SK-N-SH (cell line): ENCODE measurements at regions not wholly inside any gene's neighbourhood (a gene's known extent, or its start where the extent isn't known, plus 50 kb on each side); places are given as distances from the start of the nearest gene placed in this dataset.

ENCODE experiments used
- CTCF ChIA-PET: fragments of 300-600, 350-600 bp; formaldehyde crosslinking; extraction: SDS; loops from one replicate; lab custom pipeline; 2021; lab: Yijun Ruan, JAX
- POLR2A ChIA-PET: fragments of 350-600 bp; sonication (Branson Sonifier 250); formaldehyde crosslinking; extraction: SDS; loops from one replicate; lab custom pipeline; 2020; ENCODE audit warnings: antibody characterized with exemption, inconsistent platforms; lab: Yijun Ruan, JAX
- DNase-seq: peaks from one replicate; pipeline ENCODE4 v3.0.0; 2012
- H2AFZ ChIP-seq: fragments of 200-600 bp; sonication (generic); 2 replicates; pipeline ENCODE4 v1.8.1; 2016; ENCODE audit warnings: antibody characterized with exemption, mild to moderate bottlenecking, low read depth
- H3F3A ChIP-seq: fragments of 200-600 bp; sonication (generic); replicated peaks from 2 replicates; pipeline ENCODE3; 2016; ENCODE audit warnings: antibody characterized with exemption, mild to moderate bottlenecking; ENCODE audit not compliant: insufficient read depth
- H3K27ac ChIP-seq, 2 experiments: fragments of 200-500 bp in 1 of 2; fragments of 200-600 bp in 1 of 2; sonication (Bioruptor generic) in 1 of 2; sonication (generic), shearing (Covaris generic) in 1 of 2; 2 replicates each; pipeline versions ENCODE4 v1.5.1 to v1.6.1; 2014 to 2016; ENCODE audit warnings: low read depth in 2 of 2, inconsistent platforms in 1 of 2, low read length in 1 of 2, mild to moderate bottlenecking in 1 of 2, mixed read lengths in 1 of 2
- H3K27me3 ChIP-seq: fragments of 200-600 bp; sonication (generic), shearing (Covaris generic); 2 replicates; pipeline ENCODE4 v1.6.1; 2016; ENCODE audit warnings: mixed run types; ENCODE audit not compliant: insufficient read depth
- H3K36me3 ChIP-seq, 2 experiments: fragments of 200-500 bp in 1 of 2; fragments of 200-600 bp in 1 of 2; sonication (Bioruptor generic) in 1 of 2; sonication (generic) in 1 of 2; replicated peaks in 1 of 2; 2 replicates each; pipeline versions ENCODE3 to v1.5.1; 2014 to 2016; ENCODE audit warnings: low read length in 1 of 2, mild to moderate bottlenecking in 1 of 2; ENCODE audit not compliant: insufficient read depth in 2 of 2, control insufficient read depth in 1 of 2
- H3K4me1 ChIP-seq, 2 experiments: fragments of 200-500 bp in 1 of 2; fragments of 200-600 bp in 1 of 2; sonication (Bioruptor generic) in 1 of 2; sonication (generic), shearing (Covaris generic) in 1 of 2; 2 replicates each; pipeline versions ENCODE4 v1.5.1 to v1.6.1; 2014 to 2016; ENCODE audit warnings: low read depth in 1 of 2, low read length in 1 of 2, mixed run types in 1 of 2; ENCODE audit not compliant: insufficient read depth in 2 of 2, control insufficient read depth in 1 of 2
- H3K4me2 ChIP-seq: fragments of 200-600 bp; sonication (generic), shearing (Covaris generic); 2 replicates; pipeline ENCODE4 v1.6.1; 2017; ENCODE audit warnings: mixed run types
- H3K4me3 ChIP-seq, 2 experiments: fragments of 200-500 bp in 1 of 2; fragments of 200-600 bp in 1 of 2; sonication (Bioruptor generic) in 1 of 2; sonication (generic), shearing (Covaris generic) in 1 of 2; 2 replicates each; pipeline versions ENCODE4 v1.5.1 to v1.8.1; 2014 to 2016; ENCODE audit warnings: low read depth in 2 of 2, inconsistent platforms in 1 of 2, low read length in 1 of 2, mild to moderate bottlenecking in 1 of 2, mixed read lengths in 1 of 2, moderate library complexity in 1 of 2
- H3K79me2 ChIP-seq: fragments of 200-600 bp; sonication (generic); 2 replicates; pipeline ENCODE4 v1.8.1; 2017; ENCODE audit warnings: mild to moderate bottlenecking; ENCODE audit not compliant: insufficient read depth
- H3K9ac ChIP-seq: fragments of 200-600 bp; sonication (generic); 2 replicates; pipeline ENCODE4 v1.6.1; 2017; ENCODE audit warnings: mixed run types
- H3K9me2 ChIP-seq: fragments of 200-600 bp; sonication (generic); 2 replicates; pipeline ENCODE4 v1.6.1; 2017; ENCODE audit warnings: mixed run types
- H3K9me3 ChIP-seq: fragments of 200-600 bp; sonication (generic); 2 replicates; pipeline ENCODE4 v1.6.1; 2017; ENCODE audit warnings: mixed run types, mild to moderate bottlenecking, moderate library complexity
- H4K20me1 ChIP-seq: fragments of 200-600 bp; sonication (generic); 2 replicates; pipeline ENCODE4 v1.6.1; 2017; ENCODE audit warnings: mild to moderate bottlenecking, mixed run types; ENCODE audit not compliant: insufficient read depth
- CHD2 ChIP-seq: fragments of 150-350 bp; IDR thresholded peaks from 2 replicates; pipeline ENCODE4 v1.6.1; 2018; ENCODE audit warnings: low read length; ENCODE audit not compliant: partially characterized antibody
- CTCF ChIP-seq: fragments of 200-600 bp; sonication (generic); IDR thresholded peaks from 2 replicates; pipeline ENCODE4 v1.6.1; 2017; ENCODE audit warnings: antibody characterized with exemption, mild to moderate bottlenecking, moderate library complexity
- ELF1 ChIP-seq: IDR thresholded peaks from 2 replicates; pipeline ENCODE4 v1.4.0; 2012
- FOSL2 ChIP-seq: IDR thresholded peaks from 2 replicates; pipeline ENCODE4 v1.4.0; 2012; ENCODE audit warnings: low read depth, mild to moderate bottlenecking, moderate library complexity, borderline replicate concordance
- FOXM1 ChIP-seq: IDR thresholded peaks from 2 replicates; pipeline ENCODE4 v1.4.0; 2012; ENCODE audit warnings: low read depth, mild to moderate bottlenecking
- IRF3 ChIP-seq: fragments of 150-350 bp; IDR thresholded peaks from 2 replicates; pipeline ENCODE4 v1.6.1; 2016; ENCODE audit warnings: mild to moderate bottlenecking, low read depth, low read length
- JUND ChIP-seq: IDR thresholded peaks from 2 replicates; pipeline ENCODE4 v1.4.0; 2012
- MAX ChIP-seq: IDR thresholded peaks from 2 replicates; pipeline ENCODE4 v1.4.0; 2012; ENCODE audit warnings: low read depth
- MEF2A ChIP-seq: IDR thresholded peaks from 2 replicates; pipeline ENCODE4 v1.4.0; 2012; ENCODE audit warnings: low read depth, borderline replicate concordance
- PBX3 ChIP-seq: IDR thresholded peaks from 2 replicates; pipeline ENCODE4; 2012
- RCOR1 ChIP-seq: fragments of 150-350 bp; IDR thresholded peaks from 2 replicates; pipeline ENCODE4 v1.6.1; 2017; ENCODE audit warnings: antibody characterized with exemption, low read length
- RXRA ChIP-seq: IDR thresholded peaks from 2 replicates; pipeline ENCODE4 v1.4.0; 2012; ENCODE audit warnings: low read depth, mild to moderate bottlenecking, borderline replicate concordance
- TAF1 ChIP-seq: IDR thresholded peaks from 2 replicates; pipeline ENCODE4 v1.6.1; 2012; ENCODE audit warnings: low read depth, mild to moderate bottlenecking, low read length, moderate library complexity, borderline replicate concordance
- TCF12 ChIP-seq: IDR thresholded peaks from 2 replicates; pipeline ENCODE4 v1.4.0; 2012
- YY1 ChIP-seq: IDR thresholded peaks from 2 replicates; pipeline ENCODE4 v1.4.0; 2012; ENCODE audit warnings: low read depth, mild to moderate bottlenecking
- WGBS: methylation state at CpG from one replicate; pipeline ENCODE4 v1.1.6; 2017; ENCODE audit warnings: low lambda C conversion rate; 5-methylcytosine and 5-hydroxymethylcytosine counted together

GRCh38 chr10:4637657-4638056 lies 188.3 kb upstream of the AKR1E2 start:
- POLR2A ChIA-PET: no interaction called here
- Histone ChIP-seq H3K9ac (no peak overlapping the region), H3K27ac (no peak overlapping the region), H3K79me2 (no peaks in the 10 kb centered on the region), H3K36me3 (no peaks in the 10 kb centered on the region), H3K4me3 (no peak overlapping the region), H4K20me1 (no peaks in the 10 kb centered on the region), H3K4me1 (no peaks in the 10 kb centered on the region; a peak in 1 of 4 replicates), H2AFZ (no peak overlapping the region), H3K4me2 (no peak overlapping the region), H3K9me3 (no peaks in the 10 kb centered on the region), H3K27me3 (no peaks in the 10 kb centered on the region), H3F3A (no peaks in the 10 kb centered on the region), H3K9me2 (no peaks in the 10 kb centered on the region)
- no peak for TF ChIP-seq ELF1
- no peak for TF ChIP-seq JUND
- no peak for TF ChIP-seq RXRA
- TF ChIP-seq YY1: no peak
- TF ChIP-seq CTCF: no peak
- no peak for TF ChIP-seq CHD2
- no peak for TF ChIP-seq IRF3
- TF ChIP-seq TCF12: no peak
- no peak for TF ChIP-seq FOXM1
- TF ChIP-seq FOSL2: no peak
- no peak for TF ChIP-seq RCOR1
- no peak for TF ChIP-seq MEF2A
- TF ChIP-seq MAX: no peak
- CTCF ChIA-PET: no interaction called here
- WGBS: 90% methylated on average over 2 of the region's 2 CpGs
- no peak for DNase-seq

DNA sequence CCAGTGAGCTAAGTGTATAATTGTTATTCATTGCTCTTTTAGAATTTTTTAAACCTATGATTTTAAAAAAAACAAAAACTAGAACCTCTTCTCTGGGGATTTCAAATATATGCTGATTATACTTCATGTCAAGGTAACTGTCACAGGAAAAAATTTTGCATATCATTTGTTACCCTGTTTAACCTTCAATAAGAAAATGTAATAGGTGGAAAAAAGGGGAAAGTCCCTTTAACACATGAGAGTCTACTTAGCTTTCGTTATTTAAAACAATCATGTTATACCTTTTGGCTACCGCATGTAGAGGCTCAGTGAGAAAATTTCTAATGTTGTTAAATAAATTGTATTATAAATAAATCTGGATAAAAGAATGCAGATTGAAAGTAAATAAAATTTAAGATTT lies 190.1 kb upstream of the AKR1E2 start:
- ChIA-PET POLR2A (no interaction called here), CTCF (interaction anchor here (1.3 kb wide), 1 partner anchor 21 kb away, joined by 3 read pairs; no protein-coding TSS in a partner anchor)
- H3K4me1 ChIP-seq: no peaks in the 10 kb centered on the region; a peak in 1 of 4 replicates
- H3K27me3 ChIP-seq: no peaks in the 10 kb centered on the region
- no peak overlapping the region for H3K4me3 ChIP-seq
- H3K4me2 ChIP-seq: no peak overlapping the region
- no peaks in the 10 kb centered on the region for H3K79me2 ChIP-seq
- no peak overlapping the region for H3K9ac ChIP-seq
- TF ChIP-seq TAF1 (no peak), PBX3 (no peak), IRF3 (no peak)
- H3K27ac ChIP-seq: peak overlapping the region in 1 of 2 experiments; percentile 3; a peak in 1 of 4 replicates
- DNase-seq: no peak
- H3K36me3 ChIP-seq: no peaks in the 10 kb centered on the region
- H2AFZ ChIP-seq: no peak overlapping the region
- H3K9me3 ChIP-seq: no peaks in the 10 kb centered on the region
- no peaks in the 10 kb centered on the region for H4K20me1 ChIP-seq
- H3K9me2 ChIP-seq: no peaks in the 10 kb centered on the region
- no peaks in the 10 kb centered on the region for H3F3A ChIP-seq
- WGBS: 95% methylated on average over 2 of the region's 2 CpGs
